ENCODE measurements at regions not wholly inside any gene's neighbourhood (a gene's known extent, or its start where the extent isn't known, plus 50 kb on each side); places are given as distances from the start of the nearest gene placed in this dataset.

DNA sequence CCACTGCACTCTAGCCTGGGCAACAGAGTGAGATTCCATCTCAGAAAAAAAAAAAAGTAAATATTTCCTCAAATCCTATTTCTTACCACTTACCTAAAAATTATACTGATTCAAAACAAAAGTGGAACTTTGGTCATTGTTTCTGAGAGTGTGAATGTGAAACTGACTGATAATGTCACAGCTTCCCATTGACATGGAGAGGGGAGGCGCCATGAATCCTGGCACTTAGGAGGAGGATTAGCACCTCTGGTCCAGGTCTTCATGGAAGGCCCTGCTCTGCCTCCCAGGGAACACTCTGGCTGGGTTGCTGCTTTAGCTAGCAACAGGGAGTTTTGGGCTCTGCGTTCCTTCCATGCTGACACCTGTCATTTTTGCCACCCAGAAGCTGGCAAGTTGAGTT is 154.3 kb upstream of the SALL1 start:
- Mint-ChIP-seq H3K36me3 (ENCODE audit: low read depth) (no peaks in the 10 kb centered on the region), H3K4me3 (ENCODE audit: unreplicated experiment) (no peak overlapping the region), H3K9me3 (ENCODE audit: low read depth) (peaks cover 3% of the 10 kb centered on the region), H3K4me1 (ENCODE audit: low read depth) (no peaks in the 10 kb centered on the region), H3K27ac (ENCODE audit: unreplicated experiment) (no peak overlapping the region), H3K27me3 (ENCODE audit: low read depth) (no peaks in the 10 kb centered on the region)
- no peak for DNase-seq (ENCODE audit: low spot score)
- TF ChIP-seq CTCF (IDR thresholded peaks at IDR 0.05) = no peak

DNA sequence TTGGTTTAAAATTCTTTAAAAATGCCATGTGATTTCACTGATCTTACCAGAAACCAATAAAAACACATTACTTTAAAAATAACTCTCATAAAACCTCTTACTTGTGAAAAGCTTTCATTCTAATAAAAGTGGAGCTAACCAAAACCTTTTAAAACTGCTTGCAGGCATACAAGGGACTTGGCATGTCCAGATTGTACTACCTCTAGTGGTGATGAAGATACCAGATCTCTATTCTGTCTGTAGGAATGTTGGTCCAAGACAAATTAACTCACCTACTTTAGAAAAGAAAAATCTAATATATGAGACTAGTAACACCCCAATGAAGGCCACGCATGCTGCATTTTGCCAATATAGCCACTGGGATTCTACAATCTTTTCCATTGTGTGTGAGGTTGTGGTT is 151.0 kb upstream of the SALL1 start:
- Mint-ChIP-seq H3K9me3 (ENCODE audit: low read depth) (peaks cover 9% of the 10 kb centered on the region), H3K27ac (ENCODE audit: unreplicated experiment) (no peak overlapping the region), H3K4me1 (ENCODE audit: low read depth) (no peaks in the 10 kb centered on the region), H3K4me3 (ENCODE audit: unreplicated experiment) (no peak overlapping the region), H3K27me3 (ENCODE audit: low read depth) (no peaks in the 10 kb centered on the region), H3K36me3 (ENCODE audit: low read depth) (no peaks in the 10 kb centered on the region)
- no peak for TF ChIP-seq CTCF (IDR thresholded peaks at IDR 0.05)
- no peak for DNase-seq (ENCODE audit: low spot score)

DNA sequence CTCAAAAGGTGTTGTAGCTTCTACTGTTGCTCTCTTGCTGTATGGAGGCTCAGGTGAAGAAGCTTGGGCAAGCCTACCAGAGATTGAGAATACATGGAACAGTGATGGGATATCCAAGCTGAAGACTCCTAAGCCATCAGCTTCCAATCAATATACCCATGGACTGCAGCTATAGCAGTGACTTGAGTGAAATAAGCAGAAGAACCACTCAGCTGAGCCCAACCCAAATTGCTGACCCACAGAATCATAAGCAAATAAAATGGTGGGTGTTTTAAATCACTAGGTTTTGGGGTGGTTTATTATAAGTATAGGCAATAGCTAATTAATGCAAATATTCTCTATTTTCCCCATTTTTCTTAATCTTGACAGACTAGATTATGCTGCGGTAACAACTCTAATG is 147.7 kb upstream of the SALL1 start:
- TF ChIP-seq CTCF (IDR thresholded peaks at IDR 0.05) = no peak
- Mint-ChIP-seq H3K27me3 (ENCODE audit: low read depth) (no peaks in the 10 kb centered on the region), H3K36me3 (ENCODE audit: low read depth) (no peaks in the 10 kb centered on the region), H3K9me3 (ENCODE audit: low read depth) (peaks cover 12% of the 10 kb centered on the region), H3K27ac (ENCODE audit: unreplicated experiment) (no peak overlapping the region), H3K4me3 (ENCODE audit: unreplicated experiment) (no peak overlapping the region), H3K4me1 (ENCODE audit: low read depth) (no peaks in the 10 kb centered on the region)
- no peak for DNase-seq (ENCODE audit: low spot score)

DNA sequence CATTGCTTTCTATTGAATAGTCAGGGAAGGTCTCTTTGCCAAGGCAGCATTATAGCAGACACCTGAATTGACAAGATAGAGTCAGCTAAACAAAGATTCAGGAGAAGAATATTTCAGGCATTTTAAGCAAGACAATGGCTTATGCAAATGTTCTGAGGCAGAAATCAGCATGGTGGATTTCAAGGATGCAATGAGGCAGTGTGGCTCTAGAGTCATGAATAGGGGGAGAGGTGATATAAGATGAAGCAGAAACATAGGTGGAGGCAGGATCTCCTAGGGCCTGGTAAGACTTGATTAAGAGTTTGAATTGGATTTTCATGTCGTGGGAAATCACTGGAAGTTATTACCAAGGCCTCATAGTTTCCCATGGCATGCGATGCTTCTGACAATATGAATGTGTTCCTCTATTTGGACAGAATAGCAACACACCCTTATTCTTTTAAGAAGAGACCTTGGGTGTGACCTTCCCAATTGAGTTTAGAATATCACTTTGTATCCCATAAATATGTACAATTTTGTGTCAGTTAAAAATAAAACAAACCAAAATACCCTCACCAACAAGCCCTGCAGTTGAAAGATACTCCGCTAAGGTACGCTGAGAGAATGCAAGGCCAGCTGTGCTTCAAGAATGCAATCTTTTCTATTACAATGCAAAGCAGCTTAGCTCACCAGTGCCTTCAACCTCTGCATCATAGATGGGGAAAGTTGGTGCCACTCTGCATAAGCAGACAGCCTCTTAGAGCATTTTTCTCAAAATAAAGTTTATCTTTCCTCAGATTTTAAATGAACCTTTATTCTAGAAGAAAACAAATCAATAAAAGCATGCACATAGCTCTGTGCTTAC is 139.6 kb upstream of the SALL1 start:
- no peak for TF ChIP-seq CTCF (IDR thresholded peaks at IDR 0.05)
- no peak for DNase-seq (ENCODE audit: low spot score)
- Mint-ChIP-seq H3K27me3 (ENCODE audit: low read depth) (no peaks in the 10 kb centered on the region), H3K4me3 (ENCODE audit: unreplicated experiment) (no peak overlapping the region), H3K27ac (ENCODE audit: unreplicated experiment) (no peak overlapping the region), H3K4me1 (ENCODE audit: low read depth) (no peaks in the 10 kb centered on the region), H3K36me3 (ENCODE audit: low read depth) (no peaks in the 10 kb centered on the region), H3K9me3 (ENCODE audit: low read depth) (peaks cover 18% of the 10 kb centered on the region)

DNA sequence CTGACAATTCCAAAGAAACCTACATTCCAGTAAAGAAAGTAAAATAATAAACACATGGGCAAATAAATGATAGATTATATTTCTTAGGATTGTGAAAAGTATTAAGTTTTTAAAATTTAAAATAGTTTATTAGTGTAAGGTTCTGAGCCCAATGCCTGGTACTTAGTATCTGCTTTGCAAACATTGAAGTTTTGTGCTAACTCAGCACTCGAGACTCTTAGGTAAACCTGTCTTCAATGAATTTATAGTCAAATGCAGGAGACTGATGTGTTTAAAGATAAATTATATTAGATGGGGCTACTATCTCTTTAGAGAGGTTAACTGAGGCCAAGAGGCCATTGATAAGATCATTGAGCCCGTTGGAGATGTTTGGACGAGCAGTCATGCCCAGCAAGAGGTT is 138.3 kb upstream of the SALL1 start:
- no peak for DNase-seq (ENCODE audit: low spot score)
- Mint-ChIP-seq H3K4me1 (ENCODE audit: low read depth) (no peaks in the 10 kb centered on the region), H3K27me3 (ENCODE audit: low read depth) (no peaks in the 10 kb centered on the region), H3K36me3 (ENCODE audit: low read depth) (no peaks in the 10 kb centered on the region), H3K9me3 (ENCODE audit: low read depth) (peaks cover 12% of the 10 kb centered on the region), H3K4me3 (ENCODE audit: unreplicated experiment) (no peak overlapping the region), H3K27ac (ENCODE audit: unreplicated experiment) (no peak overlapping the region)
- no peak for TF ChIP-seq CTCF (IDR thresholded peaks at IDR 0.05)

All from chondrocyte (in vitro differentiated cells).